SK-N-SH (cell line): ENCODE measurements at regions not wholly inside any gene's neighbourhood (a gene's known extent, or its start where the extent isn't known, plus 50 kb on each side); places are given as distances from the start of the nearest gene placed in this dataset.

Experiments used
- CTCF ChIA-PET: fragments of 300-600, 350-600 bp; formaldehyde crosslinking; extraction: SDS; loops from one replicate; lab custom pipeline; 2021; lab: Yijun Ruan, JAX
- POLR2A ChIA-PET: fragments of 350-600 bp; sonication (Branson Sonifier 250); formaldehyde crosslinking; extraction: SDS; loops from one replicate; lab custom pipeline; 2020; ENCODE audit warnings: antibody characterized with exemption, inconsistent platforms; lab: Yijun Ruan, JAX
- DNase-seq: peaks from one replicate; pipeline ENCODE4 v3.0.0; 2012
- H2AFZ ChIP-seq: fragments of 200-600 bp; sonication (generic); 2 replicates; pipeline ENCODE4 v1.8.1; 2016; ENCODE audit warnings: antibody characterized with exemption, mild to moderate bottlenecking, low read depth
- H3F3A ChIP-seq: fragments of 200-600 bp; sonication (generic); replicated peaks from 2 replicates; pipeline ENCODE3; 2016; ENCODE audit warnings: antibody characterized with exemption, mild to moderate bottlenecking; ENCODE audit not compliant: insufficient read depth
- H3K27ac ChIP-seq, 2 experiments: fragments of 200-500 bp in 1 of 2; fragments of 200-600 bp in 1 of 2; sonication (Bioruptor generic) in 1 of 2; sonication (generic), shearing (Covaris generic) in 1 of 2; 2 replicates each; pipeline versions ENCODE4 v1.5.1 to v1.6.1; 2014 to 2016; ENCODE audit warnings: low read depth in 2 of 2, inconsistent platforms in 1 of 2, low read length in 1 of 2, mild to moderate bottlenecking in 1 of 2, mixed read lengths in 1 of 2
- H3K27me3 ChIP-seq: fragments of 200-600 bp; sonication (generic), shearing (Covaris generic); 2 replicates; pipeline ENCODE4 v1.6.1; 2016; ENCODE audit warnings: mixed run types; ENCODE audit not compliant: insufficient read depth
- H3K36me3 ChIP-seq, 2 experiments: fragments of 200-500 bp in 1 of 2; fragments of 200-600 bp in 1 of 2; sonication (Bioruptor generic) in 1 of 2; sonication (generic) in 1 of 2; replicated peaks in 1 of 2; 2 replicates each; pipeline versions ENCODE3 to v1.5.1; 2014 to 2016; ENCODE audit warnings: low read length in 1 of 2, mild to moderate bottlenecking in 1 of 2; ENCODE audit not compliant: insufficient read depth in 2 of 2, control insufficient read depth in 1 of 2
- H3K4me1 ChIP-seq, 2 experiments: fragments of 200-500 bp in 1 of 2; fragments of 200-600 bp in 1 of 2; sonication (Bioruptor generic) in 1 of 2; sonication (generic), shearing (Covaris generic) in 1 of 2; 2 replicates each; pipeline versions ENCODE4 v1.5.1 to v1.6.1; 2014 to 2016; ENCODE audit warnings: low read depth in 1 of 2, low read length in 1 of 2, mixed run types in 1 of 2; ENCODE audit not compliant: insufficient read depth in 2 of 2, control insufficient read depth in 1 of 2
- H3K4me2 ChIP-seq: fragments of 200-600 bp; sonication (generic), shearing (Covaris generic); 2 replicates; pipeline ENCODE4 v1.6.1; 2017; ENCODE audit warnings: mixed run types
- H3K4me3 ChIP-seq, 2 experiments: fragments of 200-500 bp in 1 of 2; fragments of 200-600 bp in 1 of 2; sonication (Bioruptor generic) in 1 of 2; sonication (generic), shearing (Covaris generic) in 1 of 2; 2 replicates each; pipeline versions ENCODE4 v1.5.1 to v1.8.1; 2014 to 2016; ENCODE audit warnings: low read depth in 2 of 2, inconsistent platforms in 1 of 2, low read length in 1 of 2, mild to moderate bottlenecking in 1 of 2, mixed read lengths in 1 of 2, moderate library complexity in 1 of 2
- H3K79me2 ChIP-seq: fragments of 200-600 bp; sonication (generic); 2 replicates; pipeline ENCODE4 v1.8.1; 2017; ENCODE audit warnings: mild to moderate bottlenecking; ENCODE audit not compliant: insufficient read depth
- H3K9ac ChIP-seq: fragments of 200-600 bp; sonication (generic); 2 replicates; pipeline ENCODE4 v1.6.1; 2017; ENCODE audit warnings: mixed run types
- H3K9me2 ChIP-seq: fragments of 200-600 bp; sonication (generic); 2 replicates; pipeline ENCODE4 v1.6.1; 2017; ENCODE audit warnings: mixed run types
- H3K9me3 ChIP-seq: fragments of 200-600 bp; sonication (generic); 2 replicates; pipeline ENCODE4 v1.6.1; 2017; ENCODE audit warnings: mixed run types, mild to moderate bottlenecking, moderate library complexity
- H4K20me1 ChIP-seq: fragments of 200-600 bp; sonication (generic); 2 replicates; pipeline ENCODE4 v1.6.1; 2017; ENCODE audit warnings: mild to moderate bottlenecking, mixed run types; ENCODE audit not compliant: insufficient read depth
- ELF1 ChIP-seq: IDR thresholded peaks from 2 replicates; pipeline ENCODE4 v1.4.0; 2012
- GABPA ChIP-seq: IDR thresholded peaks from 2 replicates; pipeline ENCODE4 v1.4.0; 2012; ENCODE audit warnings: low read depth, mild to moderate bottlenecking
- GATA2 ChIP-seq: sonication (generic); formaldehyde crosslinking; IDR thresholded peaks from 2 replicates; pipeline ENCODE4 v1.5.0; 2020; ENCODE audit warnings: mild to moderate bottlenecking, missing genetic modification reagents
- MEF2A ChIP-seq: IDR thresholded peaks from 2 replicates; pipeline ENCODE4 v1.4.0; 2012; ENCODE audit warnings: low read depth, borderline replicate concordance
- NFIC ChIP-seq: IDR thresholded peaks from 2 replicates; pipeline ENCODE4 v1.4.0; 2012; ENCODE audit warnings: borderline replicate concordance
- POLR2AphosphoS5 ChIP-seq: IDR thresholded peaks from 2 replicates; pipeline ENCODE4 v1.6.1; 2012; ENCODE audit warnings: low read depth, low read length
- RFX5 ChIP-seq: IDR thresholded peaks from 2 replicates; pipeline ENCODE4 v1.6.1; 2012; ENCODE audit warnings: mild to moderate bottlenecking, improper control_type of control experiment, low read length
- TAF1 ChIP-seq: IDR thresholded peaks from 2 replicates; pipeline ENCODE4 v1.6.1; 2012; ENCODE audit warnings: low read depth, mild to moderate bottlenecking, low read length, moderate library complexity, borderline replicate concordance
- TEAD4 ChIP-seq: IDR thresholded peaks from 2 replicates; pipeline ENCODE4 v1.4.0; 2012; ENCODE audit warnings: mild to moderate bottlenecking, borderline replicate concordance; ENCODE audit not compliant: insufficient read depth
- YY1 ChIP-seq: IDR thresholded peaks from 2 replicates; pipeline ENCODE4 v1.4.0; 2012; ENCODE audit warnings: low read depth, mild to moderate bottlenecking
- WGBS: methylation state at CpG from one replicate; pipeline ENCODE4 v1.1.6; 2017; ENCODE audit warnings: low lambda C conversion rate; 5-methylcytosine and 5-hydroxymethylcytosine counted together
- TF ChIP-seq, protein P1 (sequence below): IDR thresholded peaks from 2 replicates; pipeline ENCODE4 v1.4.0; 2012; ENCODE audit warnings: low read depth, borderline replicate concordance
- TF ChIP-seq, protein P2 (sequence below): fragments of 200-600 bp; sonication (generic); IDR thresholded peaks from 2 replicates; pipeline ENCODE4 v1.6.1; 2017; ENCODE audit warnings: antibody characterized with exemption, mild to moderate bottlenecking, moderate library complexity

DNA sequence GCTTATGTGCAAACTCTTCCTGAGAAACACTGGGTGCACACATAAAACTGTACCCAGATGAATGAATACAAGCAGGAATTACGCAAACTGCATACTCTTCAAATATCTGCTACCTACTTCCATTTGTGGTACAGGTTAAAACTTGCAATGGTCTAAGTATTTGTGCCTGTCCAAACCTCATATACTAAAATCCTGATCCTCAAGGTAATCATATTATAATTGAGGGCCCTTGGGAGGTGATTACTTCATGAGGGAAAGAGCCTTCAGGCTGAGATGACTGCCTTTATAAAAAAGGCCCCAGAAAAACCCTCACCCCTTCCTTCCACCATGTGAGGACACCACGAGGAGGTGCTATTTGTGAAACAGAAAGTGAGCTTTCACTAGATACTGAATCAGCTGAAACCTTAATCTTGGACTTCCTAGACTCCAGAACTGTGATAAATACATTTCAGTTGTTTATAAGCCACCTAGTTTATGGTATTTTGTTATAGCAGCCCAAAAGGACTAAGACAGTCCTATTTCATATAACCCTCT is 1977.2 kb downstream of the PCDH7 start:
- Histone ChIP-seq H3K27me3 (no peaks in the 10 kb centered on the region), H3K4me3 (no peak overlapping the region), H3K9ac (no peak overlapping the region), H2AFZ (no peak overlapping the region), H3K9me2 (no peaks in the 10 kb centered on the region), H3K36me3 (no peaks in the 10 kb centered on the region), H3K27ac (no peak overlapping the region), H4K20me1 (no peaks in the 10 kb centered on the region), H3F3A (no peaks in the 10 kb centered on the region), H3K4me1 (no peaks in the 10 kb centered on the region), H3K9me3 (no peaks in the 10 kb centered on the region), H3K79me2 (no peaks in the 10 kb centered on the region), H3K4me2 (no peak overlapping the region)
- DNase-seq, result no peak
- CTCF ChIA-PET, result no interaction called here
- POLR2A ChIA-PET, result no interaction called here
- TF ChIP-seq RFX5 (no peak), GABPA (no peak), MEF2A (no peak), TEAD4 (no peak), ELF1 (no peak), NFIC (no peak), TAF1 (no peak), GATA2 (no peak), POLR2AphosphoS5 (no peak), YY1 (no peak)
- TF ChIP-seq, protein P1, sequence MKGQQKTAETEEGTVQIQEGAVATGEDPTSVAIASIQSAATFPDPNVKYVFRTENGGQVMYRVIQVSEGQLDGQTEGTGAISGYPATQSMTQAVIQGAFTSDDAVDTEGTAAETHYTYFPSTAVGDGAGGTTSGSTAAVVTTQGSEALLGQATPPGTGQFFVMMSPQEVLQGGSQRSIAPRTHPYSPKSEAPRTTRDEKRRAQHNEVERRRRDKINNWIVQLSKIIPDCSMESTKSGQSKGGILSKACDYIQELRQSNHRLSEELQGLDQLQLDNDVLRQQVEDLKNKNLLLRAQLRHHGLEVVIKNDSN, result no peak
- TF ChIP-seq, protein P2, sequence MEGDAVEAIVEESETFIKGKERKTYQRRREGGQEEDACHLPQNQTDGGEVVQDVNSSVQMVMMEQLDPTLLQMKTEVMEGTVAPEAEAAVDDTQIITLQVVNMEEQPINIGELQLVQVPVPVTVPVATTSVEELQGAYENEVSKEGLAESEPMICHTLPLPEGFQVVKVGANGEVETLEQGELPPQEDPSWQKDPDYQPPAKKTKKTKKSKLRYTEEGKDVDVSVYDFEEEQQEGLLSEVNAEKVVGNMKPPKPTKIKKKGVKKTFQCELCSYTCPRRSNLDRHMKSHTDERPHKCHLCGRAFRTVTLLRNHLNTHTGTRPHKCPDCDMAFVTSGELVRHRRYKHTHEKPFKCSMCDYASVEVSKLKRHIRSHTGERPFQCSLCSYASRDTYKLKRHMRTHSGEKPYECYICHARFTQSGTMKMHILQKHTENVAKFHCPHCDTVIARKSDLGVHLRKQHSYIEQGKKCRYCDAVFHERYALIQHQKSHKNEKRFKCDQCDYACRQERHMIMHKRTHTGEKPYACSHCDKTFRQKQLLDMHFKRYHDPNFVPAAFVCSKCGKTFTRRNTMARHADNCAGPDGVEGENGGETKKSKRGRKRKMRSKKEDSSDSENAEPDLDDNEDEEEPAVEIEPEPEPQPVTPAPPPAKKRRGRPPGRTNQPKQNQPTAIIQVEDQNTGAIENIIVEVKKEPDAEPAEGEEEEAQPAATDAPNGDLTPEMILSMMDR, result no peak
- WGBS, result 5% methylated on average over 2 of the region's 2 CpGs

GRCh38 chr4:32700838-32701237 is 1980.7 kb downstream of the PCDH7 start:
- Histone ChIP-seq H3K9me3 (no peaks in the 10 kb centered on the region), H3K36me3 (no peaks in the 10 kb centered on the region), H3K79me2 (no peaks in the 10 kb centered on the region), H3K27me3 (no peaks in the 10 kb centered on the region), H3K9ac (no peak overlapping the region), H2AFZ (no peak overlapping the region), H3K9me2 (no peaks in the 10 kb centered on the region), H3K4me3 (no peak overlapping the region), H4K20me1 (no peaks in the 10 kb centered on the region), H3K4me2 (no peak overlapping the region), H3K27ac (no peak overlapping the region), H3K4me1 (no peaks in the 10 kb centered on the region), H3F3A (no peaks in the 10 kb centered on the region)
- ChIA-PET POLR2A (no interaction called here), CTCF (no interaction called here)
- no peak for DNase-seq
- WGBS, result 13% methylated on average over 1 of the region's 1 CpG
- TF ChIP-seq TAF1, result no peak
- TF ChIP-seq, all 33 proteins: peak for 0
